ENCODE measurements at regions not wholly inside any gene's neighbourhood (a gene's known extent, or its start where the extent isn't known, plus 50 kb on each side); places are given as distances from the start of the nearest gene placed in this dataset.
"Not testable (repeated sequence)": the region's sequence is repeated elsewhere in the genome, so short reads cannot be mapped to it uniquely, and the experiment has no call there.

DNA sequence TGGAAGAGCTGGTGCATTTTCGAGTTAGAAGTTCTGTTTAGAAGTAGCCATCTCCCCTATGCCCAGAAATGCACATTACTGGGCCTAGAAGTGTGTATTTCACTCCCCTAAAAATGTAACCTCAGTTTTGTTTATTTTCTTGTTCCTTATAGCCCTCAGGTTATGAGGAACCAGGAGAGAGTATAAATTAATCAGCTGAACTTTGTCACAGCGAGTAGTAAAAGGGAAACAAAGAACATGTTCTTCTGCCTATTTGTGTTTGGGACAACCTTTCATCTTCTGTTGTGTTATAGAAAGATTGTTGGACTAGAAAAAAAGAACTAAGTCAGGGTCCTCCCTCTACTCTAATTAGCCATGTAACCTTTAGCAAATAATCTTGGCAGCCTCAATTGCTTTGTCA is 160.5 kb upstream of the PDE4B start:
- DNase-seq (ENCODE audit: low spot score), result no peak
- H3K23ac ChIP-seq (ENCODE audit: low read depth, low read length, poor library complexity), result no peak overlapping the region
- H3K9ac ChIP-seq (ENCODE audit: low read depth, low read length, poor library complexity), result no peak overlapping the region
- no peak overlapping the region for H3K4ac ChIP-seq (ENCODE audit: low read length)
- no peak overlapping the region for H2BK120ac ChIP-seq (ENCODE audit: low read depth, low read length)
- no peak overlapping the region for H3K18ac ChIP-seq (ENCODE audit: low read length)
- peaks cover 0 to 4% of the 10 kb centered on the region in 2 donors for H3K4me1 ChIP-seq (ENCODE audit: control insufficient read depth in 2 of 2, insufficient read depth in 1 of 2, low read depth in 1 of 2, low read length in 2 of 2)
- H4K91ac ChIP-seq (ENCODE audit: low read depth, low read length, poor library complexity), result no peak overlapping the region
- no peak overlapping the region for H4K8ac ChIP-seq (ENCODE audit: low read depth, low read length)
- no peak overlapping the region for H2AK5ac ChIP-seq (ENCODE audit: low read depth, low read length)
- no peaks in the 10 kb centered on the region for H3K9me3 ChIP-seq (replicated peaks in 1 of 2; ENCODE audit: control insufficient read depth in 2 of 2, insufficient read depth in 1 of 2, low read depth in 1 of 2, low read length in 2 of 2)
- no peak overlapping the region for H3K27ac ChIP-seq (replicated peaks; ENCODE audit: low read length)
- H3K4me3 ChIP-seq (ENCODE audit: low read length in 2 of 2), result no peak overlapping the region
- H3K14ac ChIP-seq (ENCODE audit: low read length), result no peak overlapping the region
- H2AFZ ChIP-seq (ENCODE audit: low read length), result no peak overlapping the region
- H3K27me3 ChIP-seq (ENCODE audit: control insufficient read depth in 3 of 3, insufficient read depth in 3 of 3, low read depth in 1 of 3, low read length in 3 of 3), result no peaks in the 10 kb centered on the region
- no peak overlapping the region for H3K4me2 ChIP-seq (ENCODE audit: insufficient read depth, low read length, poor library complexity, severe bottlenecking)
- no peaks in the 10 kb centered on the region for H3K36me3 ChIP-seq (replicated peaks in 1 of 2; ENCODE audit: control insufficient read depth in 2 of 2, insufficient read depth in 2 of 2, low read length in 2 of 2)
- WGBS, 2 donors (ENCODE audit: extremely low coverage in 2 of 2, insufficient read length in 2 of 2, insufficient replicate concordance in 1 of 2), result no CpG with 5 or more reads among the region's 2 CpGs
- H3K79me1 ChIP-seq (ENCODE audit: low read depth, low read length), result no peaks in the 10 kb centered on the region
- H2BK5ac ChIP-seq (ENCODE audit: low read length), result no peak overlapping the region
- no peak overlapping the region for H2BK15ac ChIP-seq (ENCODE audit: low read length)
- no peak overlapping the region for H2BK12ac ChIP-seq (ENCODE audit: low read length)

DNA sequence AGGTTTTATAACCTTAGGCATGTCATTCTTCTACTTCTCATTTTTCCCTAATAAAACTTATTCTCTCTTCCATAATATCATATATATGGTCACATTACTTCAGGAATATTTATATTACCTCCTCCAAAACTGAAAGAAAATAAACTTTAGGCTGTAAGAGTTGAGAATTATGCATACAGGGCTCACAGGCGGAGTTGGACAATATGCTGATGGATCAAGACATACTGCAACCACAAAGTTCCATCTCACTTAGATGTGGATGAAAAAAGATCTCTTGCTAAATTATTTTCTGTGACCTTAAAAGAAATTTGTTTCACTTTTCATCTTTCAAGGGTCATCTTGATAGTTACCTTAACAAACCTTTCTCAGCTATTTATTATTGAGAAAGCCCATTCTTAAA is 152.6 kb upstream of the PDE4B start:
- DNase-seq (ENCODE audit: low spot score), result no peak
- no peak overlapping the region for H4K91ac ChIP-seq (ENCODE audit: low read depth, low read length, poor library complexity)
- no peak overlapping the region for H4K8ac ChIP-seq (ENCODE audit: low read depth, low read length)
- H3K36me3 ChIP-seq (replicated peaks in 1 of 2; ENCODE audit: control insufficient read depth in 2 of 2, insufficient read depth in 2 of 2, low read length in 2 of 2), result no peaks in the 10 kb centered on the region
- H2AK5ac ChIP-seq (ENCODE audit: low read depth, low read length), result no peak overlapping the region
- no peaks in the 10 kb centered on the region for H3K27me3 ChIP-seq (ENCODE audit: control insufficient read depth in 3 of 3, insufficient read depth in 3 of 3, low read depth in 1 of 3, low read length in 3 of 3)
- H3K4me2 ChIP-seq (ENCODE audit: insufficient read depth, low read length, poor library complexity, severe bottlenecking), result no peak overlapping the region
- no peaks in the 10 kb centered on the region for H3K9me3 ChIP-seq (replicated peaks in 1 of 2; ENCODE audit: control insufficient read depth in 2 of 2, insufficient read depth in 1 of 2, low read depth in 1 of 2, low read length in 2 of 2)
- H2AFZ ChIP-seq (ENCODE audit: low read length), result no peak overlapping the region
- no peaks in the 10 kb centered on the region for H3K79me1 ChIP-seq (ENCODE audit: low read depth, low read length)
- no peak overlapping the region for H2BK5ac ChIP-seq (ENCODE audit: low read length)
- no peak overlapping the region for H3K4ac ChIP-seq (ENCODE audit: low read length)
- no peak overlapping the region for H2BK12ac ChIP-seq (ENCODE audit: low read length)
- no peak overlapping the region for H3K14ac ChIP-seq (ENCODE audit: low read length)
- H3K9ac ChIP-seq (ENCODE audit: low read depth, low read length, poor library complexity), result no peak overlapping the region
- H2BK120ac ChIP-seq (ENCODE audit: low read depth, low read length), result no peak overlapping the region
- WGBS, 2 donors (ENCODE audit: extremely low coverage in 2 of 2, insufficient read length in 2 of 2, insufficient replicate concordance in 1 of 2), result no CpG with 5 or more reads among the region's 1 CpG
- no peak overlapping the region for H2BK15ac ChIP-seq (ENCODE audit: low read length)
- H3K4me1 ChIP-seq (ENCODE audit: control insufficient read depth in 2 of 2, insufficient read depth in 1 of 2, low read depth in 1 of 2, low read length in 2 of 2), result no peaks in the 10 kb centered on the region
- H3K4me3 ChIP-seq (ENCODE audit: low read length in 2 of 2), result no peak overlapping the region
- no peak overlapping the region for H3K27ac ChIP-seq (replicated peaks; ENCODE audit: low read length)
- no peak overlapping the region for H3K18ac ChIP-seq (ENCODE audit: low read length)
- H3K23ac ChIP-seq (ENCODE audit: low read depth, low read length, poor library complexity), result no peak overlapping the region

DNA sequence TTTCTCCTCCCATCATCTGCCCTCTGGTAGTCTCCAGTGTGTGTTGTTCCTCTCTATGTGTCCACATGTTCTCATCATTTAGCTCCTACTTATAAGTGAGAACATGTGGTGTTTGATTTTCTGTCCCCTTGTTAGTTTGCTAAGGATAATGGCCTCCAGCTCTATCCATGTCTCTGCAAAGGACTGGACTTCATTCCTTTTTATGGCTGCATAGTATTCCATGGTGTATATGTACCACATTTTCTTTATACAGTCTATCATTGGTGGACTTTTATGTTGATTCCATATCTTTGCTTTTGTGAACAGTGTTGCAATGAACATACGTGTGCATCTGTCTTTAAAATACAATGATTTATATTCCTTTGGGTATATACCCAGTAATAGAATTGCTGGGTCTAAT is 143.5 kb upstream of the PDE4B start:
- WGBS, 2 donors (ENCODE audit: extremely low coverage in 2 of 2, insufficient read length in 2 of 2, insufficient replicate concordance in 1 of 2), result no CpG with 5 or more reads among the region's 1 CpG
- DNase-seq (ENCODE audit: low spot score); H3K4me1 ChIP-seq (ENCODE audit: control insufficient read depth in 2 of 2, insufficient read depth in 1 of 2, low read depth in 1 of 2, low read length in 2 of 2); H3K4ac ChIP-seq (ENCODE audit: low read length); H2AFZ ChIP-seq (ENCODE audit: low read length); H3K4me2 ChIP-seq (ENCODE audit: insufficient read depth, low read length, poor library complexity, severe bottlenecking); H3K4me3 ChIP-seq (ENCODE audit: low read length in 2 of 2); H2BK12ac ChIP-seq (ENCODE audit: low read length); H3K18ac ChIP-seq (ENCODE audit: low read length); H3K14ac ChIP-seq (ENCODE audit: low read length); H3K23ac ChIP-seq (ENCODE audit: low read depth, low read length, poor library complexity); H2AK5ac ChIP-seq (ENCODE audit: low read depth, low read length); H4K8ac ChIP-seq (ENCODE audit: low read depth, low read length); H2BK5ac ChIP-seq (ENCODE audit: low read length); H2BK120ac ChIP-seq (ENCODE audit: low read depth, low read length); H2BK15ac ChIP-seq (ENCODE audit: low read length); H4K91ac ChIP-seq (ENCODE audit: low read depth, low read length, poor library complexity); H3K27me3 ChIP-seq (ENCODE audit: control insufficient read depth in 3 of 3, insufficient read depth in 3 of 3, low read depth in 1 of 3, low read length in 3 of 3); H3K79me1 ChIP-seq (ENCODE audit: low read depth, low read length); H3K9me3 ChIP-seq (replicated peaks in 1 of 2; ENCODE audit: control insufficient read depth in 2 of 2, insufficient read depth in 1 of 2, low read depth in 1 of 2, low read length in 2 of 2); H3K36me3 ChIP-seq (replicated peaks in 1 of 2; ENCODE audit: control insufficient read depth in 2 of 2, insufficient read depth in 2 of 2, low read length in 2 of 2); H3K27ac ChIP-seq (replicated peaks; ENCODE audit: low read length); H3K9ac ChIP-seq (ENCODE audit: low read depth, low read length, poor library complexity): not testable (repeated sequence)

DNA sequence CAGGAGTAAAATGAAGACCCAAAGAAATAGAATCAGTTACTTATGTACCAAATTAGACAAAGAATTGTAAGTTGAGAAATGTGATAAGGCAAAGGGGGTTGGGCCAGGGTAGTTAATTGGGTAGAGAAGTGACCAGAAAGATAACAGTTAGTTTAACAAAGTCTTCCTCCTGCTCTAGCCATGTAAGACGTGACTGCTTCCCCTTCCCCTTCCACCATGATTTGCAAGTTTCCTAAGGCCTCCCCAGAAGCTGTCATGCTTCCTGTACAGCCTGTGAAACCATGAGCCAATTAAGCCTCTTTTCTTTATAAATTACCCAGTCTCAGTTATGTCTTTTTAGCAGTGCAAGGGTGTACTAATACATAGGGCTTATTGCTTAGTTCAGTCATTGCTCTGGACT is 142.0 kb upstream of the PDE4B start:
- Histone ChIP-seq H3K4me2 (ENCODE audit: insufficient read depth, low read length, poor library complexity, severe bottlenecking) (no peak overlapping the region), H3K18ac (ENCODE audit: low read length) (no peak overlapping the region), H4K91ac (ENCODE audit: low read depth, low read length, poor library complexity) (no peak overlapping the region), H3K4me1 (ENCODE audit: control insufficient read depth in 2 of 2, insufficient read depth in 1 of 2, low read depth in 1 of 2, low read length in 2 of 2) (no peaks in the 10 kb centered on the region), H3K4ac (ENCODE audit: low read length) (no peak overlapping the region), H2AFZ (ENCODE audit: low read length) (no peak overlapping the region), H2AK5ac (ENCODE audit: low read depth, low read length) (no peak overlapping the region), H2BK12ac (ENCODE audit: low read length) (no peak overlapping the region), H3K14ac (ENCODE audit: low read length) (no peak overlapping the region), H3K36me3 (replicated peaks in 1 of 2; ENCODE audit: control insufficient read depth in 2 of 2, insufficient read depth in 2 of 2, low read length in 2 of 2) (no peaks in the 10 kb centered on the region), H3K23ac (ENCODE audit: low read depth, low read length, poor library complexity) (no peak overlapping the region), H3K9me3 (replicated peaks in 1 of 2; ENCODE audit: control insufficient read depth in 2 of 2, insufficient read depth in 1 of 2, low read depth in 1 of 2, low read length in 2 of 2) (no peaks in the 10 kb centered on the region), H2BK120ac (ENCODE audit: low read depth, low read length) (no peak overlapping the region), H2BK15ac (ENCODE audit: low read length) (no peak overlapping the region), H2BK5ac (ENCODE audit: low read length) (no peak overlapping the region), H3K27me3 (ENCODE audit: control insufficient read depth in 3 of 3, insufficient read depth in 3 of 3, low read depth in 1 of 3, low read length in 3 of 3) (no peaks in the 10 kb centered on the region), H3K4me3 (ENCODE audit: low read length in 2 of 2) (no peak overlapping the region), H4K8ac (ENCODE audit: low read depth, low read length) (no peak overlapping the region), H3K27ac (replicated peaks; ENCODE audit: low read length) (no peak overlapping the region), H3K79me1 (ENCODE audit: low read depth, low read length) (no peaks in the 10 kb centered on the region), H3K9ac (ENCODE audit: low read depth, low read length, poor library complexity) (no peak overlapping the region)
- no CpG with 5 or more reads among the region's 1 CpG for WGBS, 2 donors (ENCODE audit: extremely low coverage in 2 of 2, insufficient read length in 2 of 2, insufficient replicate concordance in 1 of 2)
- DNase-seq (ENCODE audit: low spot score), result no peak
